Hippocampal formation (tissue), 2 donors: ENCODE measurements at regions not wholly inside any gene's neighbourhood (a gene's known extent, or its start where the extent isn't known, plus 50 kb on each side); places are given as distances from the start of the nearest gene placed in this dataset.

ENCODE experiments used
- DNase-seq, 2 donors: peaks; one replicate each; lab custom pipeline; 2025; lab: John Stamatoyannopoulos, UW

GRCh38 chr4:108567831-108568230 is 52.5 kb upstream of the RPL34 start:
- no peak for DNase-seq

GRCh38 chr4:108561116-108561515 is 59.3 kb upstream of the RPL34 start:
- no peak for DNase-seq

- DNase-seq, result no peak
These were observed 59.8 kb upstream of the RPL34 start for GRCh38 chr4:108560616-108561015.

GRCh38 chr4:108559911-108560310 is 60.5 kb upstream of the RPL34 start:
- no peak for DNase-seq

- no peak for DNase-seq
These were observed 61.1 kb upstream of the RPL34 start for GRCh38 chr4:108559068-108559793.

- no peak for DNase-seq
These were observed 63.7 kb upstream of the RPL34 start for GRCh38 chr4:108556588-108557200.

- DNase-seq, result no peak
These were observed 64.2 kb upstream of the RPL34 start for GRCh38 chr4:108556166-108556565.

GRCh38 chr4:108555701-108556100 is 64.7 kb upstream of the RPL34 start:
- DNase-seq, result no peak

- DNase-seq, result no peak
These were observed 72.7 kb upstream of the RPL34 start for GRCh38 chr4:108547682-108548081.

- DNase-seq, result no peak
These were observed 73.6 kb upstream of the RPL34 start for GRCh38 chr4:108546728-108547127.

- no peak for DNase-seq
These were observed 75.9 kb upstream of the RPL34 start for GRCh38 chr4:108544481-108544880.

GRCh38 chr4:108543359-108543968 is 76.9 kb upstream of the RPL34 start:
- no peak for DNase-seq

- no peak for DNase-seq
These were observed 79.8 kb upstream of the RPL34 start for GRCh38 chr4:108540536-108540935.

- no peak for DNase-seq
These were observed 83.8 kb upstream of the RPL34 start for GRCh38 chr4:108536577-108536976.

- DNase-seq, result no peak
These were observed 84.6 kb upstream of the RPL34 start for GRCh38 chr4:108535757-108536156.

- DNase-seq, result no peak
These were observed 86.5 kb upstream of the RPL34 start for GRCh38 chr4:108533876-108534275.

GRCh38 chr4:108533245-108533844 is 87.0 kb upstream of the RPL34 start:
- no peak for DNase-seq

GRCh38 chr4:108532738-108533137 is 87.6 kb upstream of the RPL34 start:
- no peak for DNase-seq

GRCh38 chr4:108532187-108532586 is 88.2 kb upstream of the RPL34 start:
- DNase-seq, result no peak

GRCh38 chr4:108531461-108531860 is 88.9 kb upstream of the RPL34 start:
- no peak for DNase-seq

- no peak for DNase-seq
These were observed 90.1 kb upstream of the RPL34 start for GRCh38 chr4:108529984-108530905.

- no peak for DNase-seq
These were observed 91.3 kb upstream of the RPL34 start for GRCh38 chr4:108529102-108529501.
